Panc1 (cell line): ENCODE measurements at regions not wholly inside any gene's neighbourhood (a gene's known extent, or its start where the extent isn't known, plus 50 kb on each side); places are given as distances from the start of the nearest gene placed in this dataset.

Source experiments
- ATAC-seq: fragments of 200-7000 bp; cut with Tn5 transposase; 2 replicates; pipeline ENCODE4 v1.9.1; 2020; ENCODE audit warnings: mild to moderate bottlenecking, moderate library complexity
- BruUV-seq: library from RNA; stranded (reverse); fragments of 400-500 nt; replicated peaks from 2 replicates; lab custom pipeline; 2021; lab: Mats Ljungman, UMichigan
- CTCF ChIA-PET: fragments of 300-600 bp; sonication (Branson Sonifier 250); formaldehyde crosslinking; loops from one replicate; lab custom pipeline; 2022; ENCODE audit warnings: antibody characterized with exemption; lab: Charles Lee
- POLR2A ChIA-PET: fragments of 300-600 bp; sonication (Branson Sonifier 250); formaldehyde crosslinking; loops from one replicate; lab custom pipeline; 2022; ENCODE audit warnings: antibody characterized with exemption; lab: Charles Lee
- DNase-seq: peaks from one replicate; pipeline ENCODE4 v3.0.0-alpha.2; 2010; ENCODE audit warnings: low read depth, low spot score
- H3K27ac ChIP-seq: 2 replicates; pipeline ENCODE4 v1.5.1; 2011; ENCODE audit warnings: mild to moderate bottlenecking, low read length, inconsistent platforms
- H3K27me3 ChIP-seq: fragments of 200-500 bp; sonication (Bioruptor generic); 2 replicates; pipeline ENCODE4 v1.6.0; 2014; ENCODE audit warnings: low read length, inconsistent platforms; ENCODE audit not compliant: control insufficient read depth, insufficient read depth
- H3K36me3 ChIP-seq: fragments of 200-500 bp; sonication (Bioruptor generic); 2 replicates; pipeline ENCODE4 v1.5.1; 2014; ENCODE audit warnings: inconsistent platforms, mild to moderate bottlenecking, low read length, moderate library complexity; ENCODE audit not compliant: control insufficient read depth, insufficient read depth
- H3K4me1 ChIP-seq: 2 replicates; pipeline ENCODE4 v1.5.1; 2011; ENCODE audit warnings: inconsistent platforms, mild to moderate bottlenecking, low read length, moderate library complexity; ENCODE audit not compliant: control insufficient read depth, insufficient read depth
- H3K4me3 ChIP-seq, 2 experiments: 2 replicates each; pipeline ENCODE4 v1.5.1; 2011 to 2012; ENCODE audit warnings: low read depth in 2 of 2, low read length in 2 of 2, mild to moderate bottlenecking in 2 of 2, inconsistent platforms in 1 of 2, moderate library complexity in 1 of 2
- H3K9me3 ChIP-seq: fragments of 200-500 bp; sonication (Bioruptor generic); 2 replicates; pipeline ENCODE4 v1.5.1; 2014; ENCODE audit warnings: low read depth, mild to moderate bottlenecking, inconsistent platforms, low read length, moderate library complexity; ENCODE audit not compliant: control insufficient read depth, insufficient read depth
- CTCF ChIP-seq: fragments of 450-650 bp; IDR thresholded peaks from 2 replicates; pipeline ENCODE4 v1.5.1; 2017; ENCODE audit warnings: mild to moderate bottlenecking
- POLR2AphosphoS5 ChIP-seq: IDR thresholded peaks from 2 replicates; pipeline ENCODE4 v1.6.1; 2012; ENCODE audit warnings: mild to moderate bottlenecking, low read depth, low read length, moderate library complexity
- REST ChIP-seq, 2 experiments: IDR thresholded peaks; 2 replicates each; pipeline ENCODE4 v1.6.1; 2011 to 2012; ENCODE audit warnings: low read depth in 2 of 2, control low read depth in 1 of 2, low read length in 1 of 2, mild to moderate bottlenecking in 1 of 2, moderate library complexity in 1 of 2; ENCODE audit not compliant: insufficient read depth in 1 of 2
- SIN3A ChIP-seq: IDR thresholded peaks from 2 replicates; pipeline ENCODE4 v1.6.1; 2012; ENCODE audit warnings: low read depth, mild to moderate bottlenecking, low read length, moderate library complexity, borderline replicate concordance; ENCODE audit not compliant: insufficient read depth
- TCF7L2 ChIP-seq: IDR thresholded peaks from 2 replicates; pipeline ENCODE4 v1.6.1; 2011; ENCODE audit warnings: mild to moderate bottlenecking, low read depth, low read length, inconsistent platforms
- in situ Hi-C: cut with HindIII; loops from 2 replicates; pipeline ENCODE4 v1.10.0; 2016; ENCODE audit warnings: low sequenced_read_pairs, low pct_unique_long_range_greater_than_20kb
- intact Hi-C: fragments of 100-400 bp; cut with micrococcal nuclease; formaldehyde crosslinking; loops from one replicate; pipeline ENCODE4 v1.10.0; 2022; ENCODE audit not compliant: unreplicated experiment

GRCh38 chr2:41394541-41394940, 653.3 kb upstream of the PKDCC start:
- Histone ChIP-seq H3K4me1 (no peaks in the 10 kb centered on the region), H3K9me3 (no peaks in the 10 kb centered on the region), H3K4me3 (no peak overlapping the region), H3K27ac (no peak overlapping the region), H3K36me3 (no peaks in the 10 kb centered on the region), H3K27me3 (no peaks in the 10 kb centered on the region)
- ChIA-PET CTCF (no interaction called here), POLR2A (no interaction called here)
- DNase-seq (no peak), ATAC-seq (no peak)
- no TSS peak for BruUV-seq
- intact Hi-C loops: no loop called here
- in situ Hi-C loops: no loop called here
- TF ChIP-seq CTCF: no peak
- TF ChIP-seq REST (IDR thresholded peaks at IDR 0.05; ENCODE audit: insufficient read depth in 1 of 2, low read depth in 2 of 2, low read length in 1 of 2): no peak
- TF ChIP-seq SIN3A: no peak
- TF ChIP-seq POLR2AphosphoS5: no peak
- no peak for TF ChIP-seq TCF7L2

- POLR2A ChIA-PET: no interaction called here
- Histone ChIP-seq H3K27ac (no peak overlapping the region), H3K4me3 (no peak overlapping the region), H3K27me3 (no peaks in the 10 kb centered on the region), H3K4me1 (no peaks in the 10 kb centered on the region), H3K36me3 (no peaks in the 10 kb centered on the region), H3K9me3 (no peaks in the 10 kb centered on the region)
- ATAC-seq: no peak
- no peak for TF ChIP-seq REST (IDR thresholded peaks at IDR 0.05; ENCODE audit: insufficient read depth in 1 of 2, low read depth in 2 of 2, low read length in 1 of 2)
- no peak for TF ChIP-seq POLR2AphosphoS5
- TF ChIP-seq SIN3A: no peak
- no peak for TF ChIP-seq CTCF
- TF ChIP-seq TCF7L2: no peak
- no TSS peak for BruUV-seq
- intact Hi-C loops: no loop called here
- CTCF ChIA-PET: no interaction called here
- in situ Hi-C loops: no loop called here
- DNase-seq: no peak
Observed at GRCh38 chr2:41395692-41396091, 652.1 kb upstream of the PKDCC start.
